HepG2 (cell line): ENCODE measurements at regions not wholly inside any gene's neighbourhood (a gene's known extent, or its start where the extent isn't known, plus 50 kb on each side); places are given as distances from the start of the nearest gene placed in this dataset.
A peak's percentile ranks its signal among the peaks of the same experiment; 100 is the strongest.

Experiments used
- ARID3A ChIP-seq: IDR thresholded peaks from 2 replicates; pipeline ENCODE4 v1.6.1; 2012; ENCODE audit warnings: low read depth, low read length, improper control_type of control experiment
- ARID4A ChIP-seq: sonication (generic); formaldehyde crosslinking; IDR thresholded peaks from 2 replicates; pipeline ENCODE4 v1.5.0; 2020; ENCODE audit warnings: mild to moderate bottlenecking, missing genetic modification reagents, borderline replicate concordance
- CSRNP2 ChIP-seq: sonication (generic); formaldehyde crosslinking; conservative IDR thresholded peaks from 2 replicates; pipeline ENCODE4 v1.8.0; 2022; ENCODE audit warnings: low read depth, missing genetic modification reagents
- DDIT3 ChIP-seq: sonication (generic); formaldehyde crosslinking; IDR thresholded peaks from 2 replicates; pipeline ENCODE4 v1.4.0; 2020; ENCODE audit warnings: mild to moderate bottlenecking, missing genetic modification reagents
- ELF1 ChIP-seq: sonication (generic); formaldehyde crosslinking; IDR thresholded peaks from 2 replicates; pipeline ENCODE4 v1.4.0; 2020; ENCODE audit warnings: missing genetic modification reagents
- GTF3A ChIP-seq: sonication (generic); formaldehyde crosslinking; conservative IDR thresholded peaks from 2 replicates; pipeline ENCODE4 v1.4.0; 2020; ENCODE audit warnings: mild to moderate bottlenecking, missing genetic modification reagents
- KDM6A ChIP-seq: IDR thresholded peaks from 2 replicates; pipeline ENCODE4 v1.6.1; 2016; ENCODE audit warnings: low read depth
- MATR3 ChIP-seq: sonication (generic); formaldehyde crosslinking; IDR thresholded peaks from 2 replicates; pipeline ENCODE4 v1.4.0; 2020; ENCODE audit warnings: missing genetic modification reagents
- MED8 ChIP-seq: sonication (generic); formaldehyde crosslinking; IDR thresholded peaks from 2 replicates; pipeline ENCODE4 v1.8.1; 2023; ENCODE audit warnings: mild to moderate bottlenecking, missing genetic modification reagents; ENCODE audit not compliant: insufficient replicate concordance
- PAX8 ChIP-seq: sonication (generic); formaldehyde crosslinking; IDR thresholded peaks from 2 replicates; pipeline ENCODE4 v1.8.0; 2022; ENCODE audit warnings: mild to moderate bottlenecking, missing genetic modification reagents, borderline replicate concordance
- RAD51 ChIP-seq: fragments of 450-650 bp; IDR thresholded peaks from 2 replicates; pipeline ENCODE4 v1.6.1; 2016; ENCODE audit warnings: borderline replicate concordance
- RFXAP ChIP-seq: sonication (generic); formaldehyde crosslinking; IDR thresholded peaks from 2 replicates; pipeline ENCODE4 v1.4.0; 2020; ENCODE audit warnings: missing genetic modification reagents, borderline replicate concordance
- SALL1 ChIP-seq: sonication (generic); formaldehyde crosslinking; IDR thresholded peaks from 2 replicates; pipeline ENCODE4 v1.8.0; 2022; ENCODE audit warnings: mild to moderate bottlenecking, missing genetic modification reagents
- ZNF331 ChIP-seq: sonication (generic); formaldehyde crosslinking; IDR thresholded peaks from 2 replicates; pipeline ENCODE4 v1.4.0; 2020; ENCODE audit warnings: missing genetic modification reagents
- ZNF609 ChIP-seq: sonication (generic); formaldehyde crosslinking; IDR thresholded peaks from 2 replicates; pipeline ENCODE4 v1.4.0; 2020; ENCODE audit warnings: mild to moderate bottlenecking, missing genetic modification reagents, borderline replicate concordance
- ZNF644 ChIP-seq: IDR thresholded peaks from 2 replicates; pipeline ENCODE4 v1.6.1; 2016; ENCODE audit warnings: low read depth

GRCh38 chr1:213492161-213493041 is 441.4 kb downstream of the RPS6KC1 start (continued):
- TF ChIP-seq ARID4A (CRISPR knock-in tag) (no peak), ZNF609 (CRISPR knock-in tag) (peak; percentile 89; the same call in 1 of the 2 replicates), MED8 (CRISPR knock-in tag) (peak; percentile 63), ELF1 (no peak), RFXAP (no peak), CSRNP2 (CRISPR knock-in tag) (no peak), GTF3A (CRISPR knock-in tag) (peak; percentile 92; the same call in 1 of the 2 replicates), DDIT3 (no peak), ARID3A (no peak; the same call in none of the 2 replicates), ZNF644 (CRISPR knock-in tag) (peak; percentile 85), SALL1 (CRISPR knock-in tag) (peak; percentile 88), ZNF331 (CRISPR knock-in tag) (peak; percentile 63; the same call in 1 of the 2 replicates), PAX8 (CRISPR knock-in tag) (no peak), MATR3 (CRISPR knock-in tag) (no peak), RAD51 (no peak), KDM6A (CRISPR knock-in tag) (0 out of 2 replicates have a peak, but pooled peaks have one; percentile 57)
